GM23338 (cell line): ENCODE measurements at regions not wholly inside any gene's neighbourhood (a gene's known extent, or its start where the extent isn't known, plus 50 kb on each side); places are given as distances from the start of the nearest gene placed in this dataset.

ENCODE experiments used
- CREB1 ChIP-seq: fragments of 250-450 bp; sonication (Bioruptor Pico); IDR thresholded peaks from 2 replicates; pipeline ENCODE4 v1.5.0; 2020; ENCODE audit warnings: low read depth, mild to moderate bottlenecking, moderate library complexity
- CTCF ChIP-seq, 2 experiments: fragments of 200-600 bp in 1 of 2; sonication (generic) in 1 of 2; conservative IDR thresholded peaks; 2 replicates each; pipeline versions ENCODE4 v1.5.1 to v1.6.1; 2016 to 2017; ENCODE audit warnings: antibody characterized with exemption in 2 of 2, low read depth in 2 of 2, mild to moderate bottlenecking in 2 of 2, moderate library complexity in 1 of 2
- EZH2 ChIP-seq: fragments of 200-600 bp; sonication (generic); IDR thresholded peaks from one replicate; pipeline ENCODE4 v1.8.0; 2017; ENCODE audit warnings: antibody characterized with exemption, mild to moderate bottlenecking, low read depth; ENCODE audit not compliant: unreplicated experiment
- EZH2phosphoT487 ChIP-seq: fragments of 200-600 bp; sonication (generic); IDR thresholded peaks from one replicate; pipeline ENCODE4 v1.8.1; 2018; ENCODE audit warnings: antibody characterized with exemption; ENCODE audit not compliant: unreplicated experiment
- JUNB ChIP-seq: IDR thresholded peaks from one replicate; pipeline ENCODE4 v1.6.1; 2016; ENCODE audit warnings: antibody characterized with exemption; ENCODE audit not compliant: unreplicated experiment
- NANOG ChIP-seq: IDR thresholded peaks from 2 replicates; pipeline ENCODE4 v1.6.1; 2016; ENCODE audit warnings: antibody characterized with exemption, borderline replicate concordance
- POLR2AphosphoS5 ChIP-seq: IDR thresholded peaks from 2 replicates; pipeline ENCODE4 v1.6.1; 2016; ENCODE audit warnings: antibody characterized with exemption, low read depth
- REST ChIP-seq: IDR thresholded peaks from one replicate; pipeline ENCODE4 v1.6.1; 2018; ENCODE audit warnings: antibody characterized with exemption; ENCODE audit not compliant: unreplicated experiment
- STAT1 ChIP-seq: IDR thresholded peaks from one replicate; pipeline ENCODE4 v1.6.1; 2016; ENCODE audit warnings: antibody characterized with exemption; ENCODE audit not compliant: unreplicated experiment
- ZNF331 ChIP-seq: fragments of 250-450 bp; sonication (Bioruptor Pico); IDR thresholded peaks from 2 replicates; pipeline ENCODE4 v1.5.0; 2020; ENCODE audit warnings: low read depth, mild to moderate bottlenecking, moderate library complexity
- TF ChIP-seq, protein P1 (sequence below): IDR thresholded peaks from 2 replicates; pipeline ENCODE4 v1.6.1; 2016; ENCODE audit warnings: antibody characterized with exemption

DNA sequence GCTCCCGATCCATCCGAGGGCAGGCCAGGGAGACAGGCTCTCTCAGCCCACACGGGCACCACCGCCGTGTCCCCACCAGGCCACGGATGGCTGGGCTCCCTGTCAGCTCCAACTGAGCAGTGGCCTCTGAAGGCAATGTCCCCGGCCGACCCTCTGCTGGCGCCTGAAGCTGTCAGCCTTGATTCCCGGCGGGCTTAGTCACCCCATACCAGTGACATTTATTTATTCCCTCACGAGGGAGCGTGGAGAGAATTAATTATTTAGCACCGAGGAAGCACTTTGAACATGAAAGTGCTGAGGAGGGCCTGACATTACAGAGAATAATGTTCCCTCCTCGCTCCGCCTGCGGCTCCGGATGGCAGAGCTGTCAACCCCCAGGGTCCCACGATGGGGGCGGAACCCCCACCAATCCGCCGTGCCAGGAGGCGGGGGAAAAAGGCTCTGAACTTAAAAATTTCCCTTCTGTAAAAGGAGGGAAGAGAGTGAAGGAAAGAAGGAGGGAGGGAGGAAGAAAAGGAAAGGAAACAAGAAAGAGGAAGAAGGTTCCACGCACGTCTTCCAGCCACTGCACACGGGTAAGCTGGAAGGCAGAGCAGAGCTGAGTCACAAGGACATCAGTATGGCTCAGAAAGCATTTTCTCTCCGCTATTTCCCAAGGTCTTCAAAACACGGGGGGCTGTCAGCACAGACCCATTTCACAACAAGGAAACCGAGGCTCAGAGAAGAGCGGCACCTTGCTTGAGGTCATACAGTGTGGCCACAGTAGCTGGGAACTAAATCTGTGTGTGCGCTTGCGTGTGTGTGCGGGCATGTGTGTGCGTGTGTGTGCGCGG is 108.7 kb upstream of the NCOR2 start:
- TF ChIP-seq CTCF (conservative IDR thresholded peaks at IDR 0.05; ENCODE audit: low read depth in 2 of 2) (no peak), CREB1 (CRISPR knock-in tag) (no peak), POLR2AphosphoS5 (no peak), EZH2 (no peak), REST (no peak), EZH2phosphoT487 (no peak), NANOG (no peak), ZNF331 (CRISPR knock-in tag) (no peak), JUNB (no peak), STAT1 (no peak)
- TF ChIP-seq, protein P1, sequence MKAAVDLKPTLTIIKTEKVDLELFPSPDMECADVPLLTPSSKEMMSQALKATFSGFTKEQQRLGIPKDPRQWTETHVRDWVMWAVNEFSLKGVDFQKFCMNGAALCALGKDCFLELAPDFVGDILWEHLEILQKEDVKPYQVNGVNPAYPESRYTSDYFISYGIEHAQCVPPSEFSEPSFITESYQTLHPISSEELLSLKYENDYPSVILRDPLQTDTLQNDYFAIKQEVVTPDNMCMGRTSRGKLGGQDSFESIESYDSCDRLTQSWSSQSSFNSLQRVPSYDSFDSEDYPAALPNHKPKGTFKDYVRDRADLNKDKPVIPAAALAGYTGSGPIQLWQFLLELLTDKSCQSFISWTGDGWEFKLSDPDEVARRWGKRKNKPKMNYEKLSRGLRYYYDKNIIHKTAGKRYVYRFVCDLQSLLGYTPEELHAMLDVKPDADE, result no peak
